ENCODE measurements at regions not wholly inside any gene's neighbourhood (a gene's known extent, or its start where the extent isn't known, plus 50 kb on each side); places are given as distances from the start of the nearest gene placed in this dataset.

- Histone ChIP-seq H3K4me1 (no peaks in the 10 kb centered on the region), H3K4me2 (no peak overlapping the region), H3K27ac (no peak overlapping the region), H3K4me3 (no peak overlapping the region), H3K9me3 (no peaks in the 10 kb centered on the region)
- CTCF ChIA-PET = no interaction called here
- FAIRE-seq (no peak), DNase-seq (ENCODE audit: low read depth in 1 of 2, low spot score in 1 of 2) (no peak), ATAC-seq (no peak)
- WGBS (ENCODE audit: missing lambda C conversion rate) = 44% methylated on average over 5 of the region's 5 CpGs
- POLR2A ChIA-PET = no interaction called here
- TF ChIP-seq TP53 (CRISPR knock-in tag; IDR thresholded peaks at IDR 0.05) (no peak), ZSCAN20 (CRISPR knock-in tag; IDR thresholded peaks at IDR 0.05) (no peak), CHD4 (IDR thresholded peaks at IDR 0.05; ENCODE audit: borderline replicate concordance) (no peak), PHF8 (IDR thresholded peaks at IDR 0.05; ENCODE audit: borderline replicate concordance, low read depth) (no peak), CTCF (IDR thresholded peaks at IDR 0.05) (no peak), HOXB13 (CRISPR knock-in tag; IDR thresholded peaks at IDR 0.05; ENCODE audit: low read depth) (no peak), MAFK (IDR thresholded peaks at IDR 0.05; ENCODE audit: partially characterized antibody) (no peak), RNF2 (IDR thresholded peaks at IDR 0.05; ENCODE audit: borderline replicate concordance, low read depth) (no peak), NR3C1 (IDR thresholded peaks at IDR 0.05) (no peak), ZNF302 (CRISPR knock-in tag; IDR thresholded peaks at IDR 0.05) (no peak), E2F6 (IDR thresholded peaks at IDR 0.05; ENCODE audit: borderline replicate concordance, low read depth) (no peak), SREBF2 (IDR thresholded peaks at IDR 0.05) (no peak)
Observed at GRCh38 chr6:81376745-81377144, 375.7 kb downstream of the TENT5A start.

GRCh38 chr6:81373414-81373813 lies 379.1 kb downstream of the TENT5A start:
- no peak overlapping the region for H3K4me3 ChIP-seq
- H3K9me3 ChIP-seq = no peaks in the 10 kb centered on the region
- no peaks in the 10 kb centered on the region for H3K4me1 ChIP-seq
- H3K27ac ChIP-seq = no peak overlapping the region
- 0% methylated on average over 1 of the region's 1 CpG for WGBS (ENCODE audit: missing lambda C conversion rate)
- ATAC-seq = no peak
- no peak for TF ChIP-seq RNF2 (IDR thresholded peaks at IDR 0.05; ENCODE audit: borderline replicate concordance, low read depth)
- no peak for TF ChIP-seq CBX8 (IDR thresholded peaks at IDR 0.05)
- no peak for DNase-seq (ENCODE audit: low read depth in 1 of 2, low spot score in 1 of 2)
- CTCF ChIA-PET = no interaction called here
- POLR2A ChIA-PET = no interaction called here
- no peak overlapping the region for H3K4me2 ChIP-seq
- no peak for FAIRE-seq

- Histone ChIP-seq H3K4me1 (no peaks in the 10 kb centered on the region), H3K27ac (no peak overlapping the region), H3K9me3 (no peaks in the 10 kb centered on the region), H3K4me2 (no peak overlapping the region), H3K4me3 (no peak overlapping the region)
- ChIA-PET POLR2A (no interaction called here), CTCF (no interaction called here)
- ATAC-seq = no peak
- TF ChIP-seq MAZ (IDR thresholded peaks at IDR 0.05; ENCODE audit: borderline replicate concordance, low read depth, low read length) (no peak), CEBPB (IDR thresholded peaks at IDR 0.05) (no peak), USF2 (IDR thresholded peaks at IDR 0.05) (no peak), KDM1A (IDR thresholded peaks at IDR 0.05; ENCODE audit: low read depth) (no peak), KDM5A (IDR thresholded peaks at IDR 0.05) (no peak), MAFK (IDR thresholded peaks at IDR 0.05; ENCODE audit: partially characterized antibody) (no peak), NPAS2 (CRISPR knock-in tag; IDR thresholded peaks at IDR 0.05; ENCODE audit: borderline replicate concordance) (no peak), JUN (IDR thresholded peaks at IDR 0.05) (no peak), BCL3 (IDR thresholded peaks at IDR 0.05) (no peak), ESRRA (IDR thresholded peaks at IDR 0.05; ENCODE audit: borderline replicate concordance, low read length) (no peak), PBX3 (IDR thresholded peaks at IDR 0.05) (no peak)
- no peak for FAIRE-seq
- no peak for DNase-seq (ENCODE audit: low read depth in 1 of 2, low spot score in 1 of 2)
Observed at GRCh38 chr6:81371930-81372329, 380.6 kb downstream of the TENT5A start.
